ENCODE measurements at regions not wholly inside any gene's neighbourhood (a gene's known extent, or its start where the extent isn't known, plus 50 kb on each side); places are given as distances from the start of the nearest gene placed in this dataset.

- ATAC-seq: no peak
These were observed 73.1 kb upstream of the ARHGAP32 start for GRCh38 chr11:129265125-129265788.

GRCh38 chr11:129264114-129264513 is 72.0 kb upstream of the ARHGAP32 start:
- ATAC-seq: no peak

- ATAC-seq: no peak
These were observed 68.6 kb upstream of the ARHGAP32 start for GRCh38 chr11:129260750-129261149.

- ATAC-seq: no peak
These were observed 67.8 kb upstream of the ARHGAP32 start for GRCh38 chr11:129259931-129260348.

GRCh38 chr11:129258205-129258604 is 66.1 kb upstream of the ARHGAP32 start:
- no peak for ATAC-seq

DNA sequence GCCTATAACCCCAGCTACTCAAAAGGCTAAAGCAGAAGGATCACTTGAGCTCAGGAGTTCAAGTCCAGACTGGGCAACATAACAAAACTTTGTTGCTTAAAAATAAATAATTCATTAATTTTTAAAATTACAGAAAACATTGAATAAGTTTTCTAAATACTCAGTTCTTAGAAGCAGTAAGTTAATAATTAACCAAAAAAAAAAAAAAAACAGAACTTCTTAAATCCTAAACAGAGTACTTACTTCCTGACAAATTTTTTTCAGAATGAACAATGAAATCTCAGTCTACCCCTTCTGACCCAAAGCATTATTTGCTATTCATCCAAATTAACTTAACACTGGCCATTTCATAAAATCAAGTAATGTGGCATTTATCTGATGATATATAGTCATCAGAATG is 65.4 kb upstream of the ARHGAP32 start:
- no peak for ATAC-seq

DNA sequence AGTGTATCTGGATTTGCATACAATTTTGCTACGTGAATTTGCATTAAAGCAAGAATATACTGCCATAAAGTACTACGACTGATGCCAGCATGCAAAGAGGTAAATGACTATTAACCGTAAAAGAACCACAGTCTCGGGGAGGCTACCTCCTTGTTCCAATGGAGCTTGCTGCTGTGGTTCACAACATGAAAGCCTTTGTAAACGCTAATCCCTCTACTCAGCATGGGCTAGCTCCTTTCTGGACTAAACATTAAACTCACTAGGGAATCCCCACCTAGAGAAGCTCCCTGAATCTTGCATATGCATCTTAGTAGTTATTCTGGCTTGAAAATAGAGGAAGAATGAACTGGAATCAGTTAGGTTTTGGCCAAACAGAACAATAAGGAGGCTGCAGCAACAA is 60.5 kb upstream of the ARHGAP32 start:
- ATAC-seq: no peak

- no peak for ATAC-seq
These were observed 58.9 kb upstream of the ARHGAP32 start for GRCh38 chr11:129251067-129251466.

DNA sequence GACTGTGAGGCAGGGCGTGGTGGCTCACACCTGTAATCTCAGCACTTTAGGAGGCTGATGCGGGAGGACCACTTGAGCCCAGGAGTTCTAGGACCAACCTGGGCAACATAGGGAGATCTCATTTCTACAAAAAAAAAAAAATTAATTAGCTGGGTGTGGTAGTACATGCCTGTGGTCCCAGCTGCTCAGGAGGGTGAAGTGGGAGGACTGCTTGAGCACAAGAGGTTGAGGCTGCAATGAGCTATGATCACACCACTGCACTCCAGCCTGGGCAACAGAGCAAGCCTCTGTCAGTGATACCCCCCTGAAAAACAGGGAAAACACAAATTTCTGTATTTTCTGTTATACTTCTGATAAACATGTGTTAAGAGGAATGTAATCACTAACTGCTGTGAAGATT is 57.8 kb upstream of the ARHGAP32 start:
- ATAC-seq: no peak

GRCh38 chr11:129249351-129249750 is 57.2 kb upstream of the ARHGAP32 start:
- peak; percentile 70 for ATAC-seq

DNA sequence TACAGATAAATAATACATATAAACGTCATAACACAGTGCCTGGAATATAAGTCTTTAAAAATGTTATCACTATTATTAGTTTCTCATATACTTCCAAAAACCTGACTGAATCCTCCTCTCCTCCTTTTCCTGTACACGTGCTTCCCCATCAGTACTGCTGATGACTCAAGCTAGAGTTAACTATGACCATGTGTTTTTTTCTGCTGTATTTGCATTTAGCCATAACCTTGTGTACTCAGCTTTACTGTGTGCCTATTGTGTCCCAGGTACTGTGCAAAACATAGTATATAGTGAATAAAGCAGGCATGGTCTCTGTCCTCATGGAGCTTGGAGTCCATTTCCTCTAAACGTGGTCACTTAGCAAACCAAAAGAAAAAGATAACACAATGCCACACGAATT is 56.5 kb upstream of the ARHGAP32 start:
- ATAC-seq: peak; percentile 87

DNA sequence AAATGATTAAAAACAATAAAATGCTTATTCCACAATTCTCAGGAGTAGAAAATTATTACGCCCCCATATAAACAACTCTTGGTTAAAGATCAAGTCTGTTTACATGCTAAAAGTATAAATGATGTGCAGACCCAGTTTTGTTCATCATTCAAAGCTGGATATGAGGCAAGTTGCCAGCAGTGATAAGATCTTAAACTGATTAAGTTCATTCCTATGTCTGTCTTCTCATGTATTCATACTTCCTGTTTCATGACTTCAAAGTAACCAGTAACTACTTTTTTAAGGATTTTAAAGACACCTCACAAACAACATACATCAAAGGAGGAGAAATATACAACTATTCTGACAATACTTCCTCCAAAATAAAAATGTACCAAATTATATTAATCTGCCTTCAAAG is 55.0 kb upstream of the ARHGAP32 start:
- ATAC-seq: no peak

DNA sequence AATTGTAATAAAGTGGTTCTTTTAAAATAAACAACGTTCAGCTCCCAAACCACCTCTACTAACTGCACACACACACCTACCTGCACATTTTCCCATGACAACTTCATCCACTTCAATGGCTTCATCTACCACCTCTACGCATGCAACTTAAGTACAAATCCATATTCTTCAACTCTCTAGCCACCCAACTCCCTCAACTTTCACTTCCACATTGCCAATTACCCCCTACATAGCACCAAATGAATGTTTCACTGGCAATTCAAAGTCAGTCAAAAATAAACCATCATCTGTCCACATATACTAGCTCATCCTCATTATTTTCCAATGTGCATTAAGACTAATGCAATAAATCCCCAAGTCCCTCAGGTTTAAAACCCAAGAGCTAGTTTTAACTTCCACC is 50.7 kb upstream of the ARHGAP32 start:
- no peak for ATAC-seq

All from esophagus mucosa (tissue), 1 donor.